Thyroid gland (tissue), 4 donors: ENCODE measurements at regions not wholly inside any gene's neighbourhood (a gene's known extent, or its start where the extent isn't known, plus 50 kb on each side); places are given as distances from the start of the nearest gene placed in this dataset.
"Not testable (repeated sequence)": the region's sequence is repeated elsewhere in the genome, so short reads cannot be mapped to it uniquely, and the experiment has no call there.

ENCODE experiments used
- DNase-seq, 2 donors: peaks; one replicate each; pipeline ENCODE4 v3.0.0-alpha.2; 2019
- H3K27ac ChIP-seq, 3 donors: fragments of 200-600 bp; sonication (generic); 1 replicate in 2 of 3; 2 replicates in 1 of 3; pipeline ENCODE4 v1.5.1; 2016 to 2019; ENCODE audit warnings: mild to moderate bottlenecking in 1 of 3, moderate library complexity in 1 of 3
- H3K27me3 ChIP-seq: fragments of 200-600 bp; sonication (generic); one replicate; pipeline ENCODE4 v1.5.1; 2019
- H3K36me3 ChIP-seq, 2 donors: fragments of 200-600 bp; sonication (generic); one replicate each; pipeline ENCODE4 v1.5.1; 2016 to 2019
- H3K4me1 ChIP-seq, 2 donors: fragments of 200-600 bp; sonication (generic); one replicate each; pipeline ENCODE4 v1.5.1; 2017 to 2019
- H3K4me3 ChIP-seq, 3 donors: fragments of 200-600 bp; sonication (generic); replicated peaks in 1 of 3; 1 replicate in 2 of 3; 2 replicates in 1 of 3; pipeline ENCODE4 v1.5.1; 2016; ENCODE audit warnings: mild to moderate bottlenecking in 1 of 3
- H3K9me3 ChIP-seq: fragments of 200-600 bp; sonication (generic); one replicate; pipeline ENCODE4 v1.5.1; 2017
- CTCF ChIP-seq, 6 experiments: fragments of 200-600 bp in 3 of 6; fragments of 450-650 bp in 3 of 6; sonication (generic) in 3 of 6; IDR thresholded peaks; one replicate each; pipeline ENCODE4 v1.5.1; 2016 to 2019; ENCODE audit warnings: antibody characterized with exemption in 6 of 6, mild to moderate bottlenecking in 2 of 6, inconsistent platforms in 1 of 6, moderate library complexity in 1 of 6
- POLR2A ChIP-seq, 2 donors: fragments of 450-650 bp; IDR thresholded peaks; one replicate each; pipeline ENCODE4 v1.6.1; 2017; ENCODE audit warnings: antibody characterized with exemption in 2 of 2, mild to moderate bottlenecking in 2 of 2, moderate library complexity in 1 of 2
- WGBS, 2 donors: methylation state at CpG; one replicate each; pipeline ENCODE4 v1.1.5; 2017; 5-methylcytosine and 5-hydroxymethylcytosine counted together
- intact Hi-C: fragments of 100-400 bp; cut with DNase I; formaldehyde crosslinking; loops from one replicate; pipeline ENCODE4 v1.15.1; 2023

DNA sequence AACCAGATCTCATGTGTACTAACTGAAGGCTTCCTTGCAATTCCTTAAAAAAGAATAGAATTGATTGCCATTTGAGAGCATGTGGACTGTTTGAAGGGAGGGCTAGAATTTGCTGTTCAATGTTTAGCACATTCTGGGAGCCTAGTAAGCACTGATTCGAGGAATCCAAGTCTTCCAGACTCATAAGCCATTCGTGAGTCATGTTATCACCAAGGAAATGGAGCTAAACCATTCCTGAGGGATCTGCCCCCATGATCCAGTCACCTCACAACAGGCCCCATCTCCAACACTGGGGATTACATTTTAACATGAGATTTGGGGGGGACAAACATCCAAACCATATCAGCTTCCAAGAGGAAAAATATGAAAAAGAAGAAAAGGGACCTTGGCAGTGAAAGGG lies 276.4 kb downstream of the KCNRG start:
- WGBS, 2 donors: 78 to 92% methylated on average over 2 of the region's 2 CpGs
- Histone ChIP-seq H3K9me3 (no peaks in the 10 kb centered on the region), H3K27ac (no peak overlapping the region), H3K4me1 (peaks cover 3 to 5% of the 10 kb centered on the region in 2 donors), H3K27me3 (no peaks in the 10 kb centered on the region), H3K36me3 (no peaks in the 10 kb centered on the region), H3K4me3 (no peak overlapping the region)
- TF ChIP-seq POLR2A (IDR thresholded peaks at IDR 0.05) (no peak), CTCF (IDR thresholded peaks at IDR 0.05) (no peak)
- intact Hi-C loops: no loop called here
- no peak for DNase-seq

GRCh38 chr13:50292081-50292480 lies 276.8 kb downstream of the KCNRG start:
- Histone ChIP-seq H3K4me1 (peaks cover 0 to under 1% of the 10 kb centered on the region in 2 donors), H3K4me3 (no peak overlapping the region), H3K27ac (no peak overlapping the region), H3K27me3 (no peaks in the 10 kb centered on the region), H3K9me3 (no peaks in the 10 kb centered on the region), H3K36me3 (no peaks in the 10 kb centered on the region)
- 64 to 89% methylated on average over 1 of the region's 1 CpG for WGBS, 2 donors
- DNase-seq: no peak
- intact Hi-C loops: no loop called here
- TF ChIP-seq POLR2A (IDR thresholded peaks at IDR 0.05) (no peak), CTCF (IDR thresholded peaks at IDR 0.05) (no peak)

DNA sequence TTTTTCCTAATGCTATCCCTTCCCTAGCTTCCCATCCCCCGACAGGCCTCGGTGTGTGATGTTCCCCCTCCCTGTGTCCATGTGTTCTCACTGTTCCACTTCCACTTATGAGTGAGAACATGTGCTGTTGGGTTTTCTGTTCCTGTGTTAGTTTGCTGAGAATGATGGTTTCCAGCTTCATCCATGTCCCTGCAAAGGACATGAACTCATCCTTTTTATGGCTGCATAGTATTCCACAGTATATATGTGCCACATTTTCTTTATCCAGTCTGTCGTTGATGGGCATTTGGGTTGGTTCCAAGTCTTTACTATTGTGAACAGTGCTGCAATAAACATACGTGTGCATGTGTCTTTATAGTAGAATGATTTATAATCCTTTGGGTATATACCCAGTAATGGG lies 279.2 kb downstream of the KCNRG start:
- intact Hi-C loops, H3K27ac ChIP-seq, H3K36me3 ChIP-seq, H3K4me1 ChIP-seq, H3K27me3 ChIP-seq, H3K4me3 ChIP-seq, DNase-seq, H3K9me3 ChIP-seq: not testable (repeated sequence)
- 92% methylated on average over 4 of the region's 4 CpGs for WGBS, 2 donors

- Histone ChIP-seq H3K4me1 (no peaks in the 10 kb centered on the region), H3K36me3 (no peaks in the 10 kb centered on the region), H3K27ac (no peak overlapping the region), H3K27me3 (no peaks in the 10 kb centered on the region), H3K4me3 (no peak overlapping the region), H3K9me3 (no peaks in the 10 kb centered on the region)
- TF ChIP-seq POLR2A (IDR thresholded peaks at IDR 0.05) (no peak), CTCF (IDR thresholded peaks at IDR 0.05) (no peak)
- intact Hi-C loops: no loop called here
- DNase-seq: no peak
- 86% methylated on average over 3 of the region's 3 CpGs for WGBS, 2 donors
Measured at GRCh38 chr13:50299546-50300249, 284.5 kb downstream of the KCNRG start.

- Histone ChIP-seq H3K9me3 (no peaks in the 10 kb centered on the region), H3K27ac (no peak overlapping the region), H3K36me3 (no peaks in the 10 kb centered on the region), H3K4me3 (no peak overlapping the region), H3K4me1 (no peaks in the 10 kb centered on the region), H3K27me3 (no peaks in the 10 kb centered on the region)
- WGBS, 2 donors: 88 to 91% methylated on average over 5 of the region's 5 CpGs
- TF ChIP-seq CTCF (IDR thresholded peaks at IDR 0.05) (no peak), POLR2A (IDR thresholded peaks at IDR 0.05) (no peak)
- intact Hi-C loops: no loop called here
- no peak for DNase-seq
Measured at GRCh38 chr13:50303963-50304721, 288.9 kb downstream of the KCNRG start.
